ENCODE measurements at regions not wholly inside any gene's neighbourhood (a gene's known extent, or its start where the extent isn't known, plus 50 kb on each side); places are given as distances from the start of the nearest gene placed in this dataset.

DNA sequence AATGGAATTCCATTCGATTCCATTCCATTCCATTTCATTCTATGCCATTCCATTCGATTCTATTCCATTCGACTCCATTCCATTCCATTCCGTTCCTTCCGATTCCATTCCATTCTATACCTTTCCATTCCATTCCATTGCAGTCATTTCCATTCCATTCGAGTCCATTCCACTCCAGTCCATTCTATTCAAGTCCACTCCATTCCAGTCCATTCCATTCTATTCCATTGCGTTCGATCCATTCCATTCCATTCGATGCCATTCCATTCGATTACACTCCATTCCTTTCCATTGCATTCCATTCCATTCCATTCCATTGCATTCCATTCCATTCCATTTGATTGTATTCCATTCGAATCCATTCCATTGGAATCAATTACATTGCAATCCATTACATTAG is 1119.8 kb downstream of the RPIA start:
- TF ChIP-seq, protein P1, sequence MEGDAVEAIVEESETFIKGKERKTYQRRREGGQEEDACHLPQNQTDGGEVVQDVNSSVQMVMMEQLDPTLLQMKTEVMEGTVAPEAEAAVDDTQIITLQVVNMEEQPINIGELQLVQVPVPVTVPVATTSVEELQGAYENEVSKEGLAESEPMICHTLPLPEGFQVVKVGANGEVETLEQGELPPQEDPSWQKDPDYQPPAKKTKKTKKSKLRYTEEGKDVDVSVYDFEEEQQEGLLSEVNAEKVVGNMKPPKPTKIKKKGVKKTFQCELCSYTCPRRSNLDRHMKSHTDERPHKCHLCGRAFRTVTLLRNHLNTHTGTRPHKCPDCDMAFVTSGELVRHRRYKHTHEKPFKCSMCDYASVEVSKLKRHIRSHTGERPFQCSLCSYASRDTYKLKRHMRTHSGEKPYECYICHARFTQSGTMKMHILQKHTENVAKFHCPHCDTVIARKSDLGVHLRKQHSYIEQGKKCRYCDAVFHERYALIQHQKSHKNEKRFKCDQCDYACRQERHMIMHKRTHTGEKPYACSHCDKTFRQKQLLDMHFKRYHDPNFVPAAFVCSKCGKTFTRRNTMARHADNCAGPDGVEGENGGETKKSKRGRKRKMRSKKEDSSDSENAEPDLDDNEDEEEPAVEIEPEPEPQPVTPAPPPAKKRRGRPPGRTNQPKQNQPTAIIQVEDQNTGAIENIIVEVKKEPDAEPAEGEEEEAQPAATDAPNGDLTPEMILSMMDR (conservative IDR thresholded peaks at IDR 0.05; ENCODE audit: low read depth, low read length) = no peak
- no peak for TF ChIP-seq EZH2 (IDR thresholded peaks at IDR 0.05; ENCODE audit: low read length, unreplicated experiment)

All from PC-3 (cell line).